HL-60 (cell line): ENCODE measurements at regions not wholly inside any gene's neighbourhood (a gene's known extent, or its start where the extent isn't known, plus 50 kb on each side); places are given as distances from the start of the nearest gene placed in this dataset.

Experiments used
- DNase-seq, 2 experiments: peaks; one replicate each; pipeline ENCODE4 v3.0.0-alpha.2; 2010 to 2020; ENCODE audit warnings: low read depth in 1 of 2, low spot score in 1 of 2
- H3K27ac ChIP-seq: fragments of 250-450 bp; sonication (Bioruptor Pico); replicated peaks from 2 replicates; pipeline ENCODE4 v1.5.1; 2020; ENCODE audit warnings: mild to moderate bottlenecking, moderate library complexity
- H3K27me3 ChIP-seq: fragments of 250-450 bp; sonication (Bioruptor Pico); 2 replicates; pipeline ENCODE4 v1.5.1; 2021; ENCODE audit warnings: mild to moderate bottlenecking, moderate library complexity; ENCODE audit not compliant: insufficient read depth, poor library complexity, severe bottlenecking
- H3K4me3 ChIP-seq: replicated peaks from 2 replicates; pipeline ENCODE4 v1.5.1; 2011; ENCODE audit warnings: mild to moderate bottlenecking, control low read depth, low read length; ENCODE audit not compliant: insufficient read depth
- GABPA ChIP-seq: IDR thresholded peaks from 2 replicates; pipeline ENCODE4 v1.6.1; 2012; ENCODE audit warnings: low read depth
- POLR2AphosphoS5 ChIP-seq: IDR thresholded peaks from 2 replicates; pipeline ENCODE4 v1.6.1; 2012; ENCODE audit warnings: low read depth
- SPI1 ChIP-seq: IDR thresholded peaks from 2 replicates; pipeline ENCODE4 v1.6.1; 2012; ENCODE audit warnings: low read depth, mild to moderate bottlenecking, borderline replicate concordance
- TF ChIP-seq, protein P1 (sequence below): IDR thresholded peaks from 2 replicates; pipeline ENCODE4 v1.6.1; 2012; ENCODE audit warnings: low read depth; ENCODE audit not compliant: insufficient replicate concordance
- TF ChIP-seq, protein P2 (sequence below): IDR thresholded peaks from one replicate; pipeline ENCODE4 v1.5.1; 2011; ENCODE audit warnings: low read length, control low read depth, inconsistent platforms; ENCODE audit not compliant: insufficient read depth

DNA sequence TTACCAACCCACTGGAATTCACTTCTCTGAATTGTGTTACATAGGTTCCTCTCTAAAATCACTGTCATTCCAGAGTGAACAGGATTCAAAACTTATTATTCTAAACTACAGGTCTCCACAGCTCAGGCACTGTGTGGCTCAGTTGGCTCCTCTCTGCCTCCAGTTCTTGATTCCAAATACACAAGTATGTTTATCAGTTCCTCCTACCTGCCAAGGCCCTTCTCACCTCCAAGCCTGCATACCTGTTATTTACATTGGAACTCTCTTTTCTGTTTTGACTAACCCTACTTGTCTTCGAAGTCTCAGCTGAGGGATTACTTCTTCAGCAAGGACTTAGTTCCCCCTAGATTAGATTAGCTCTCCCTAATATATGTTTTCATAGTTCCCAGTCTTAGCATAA lies 397.6 kb upstream of the TMTC1 start:
- DNase-seq, result no peak
- TF ChIP-seq, protein P1, sequence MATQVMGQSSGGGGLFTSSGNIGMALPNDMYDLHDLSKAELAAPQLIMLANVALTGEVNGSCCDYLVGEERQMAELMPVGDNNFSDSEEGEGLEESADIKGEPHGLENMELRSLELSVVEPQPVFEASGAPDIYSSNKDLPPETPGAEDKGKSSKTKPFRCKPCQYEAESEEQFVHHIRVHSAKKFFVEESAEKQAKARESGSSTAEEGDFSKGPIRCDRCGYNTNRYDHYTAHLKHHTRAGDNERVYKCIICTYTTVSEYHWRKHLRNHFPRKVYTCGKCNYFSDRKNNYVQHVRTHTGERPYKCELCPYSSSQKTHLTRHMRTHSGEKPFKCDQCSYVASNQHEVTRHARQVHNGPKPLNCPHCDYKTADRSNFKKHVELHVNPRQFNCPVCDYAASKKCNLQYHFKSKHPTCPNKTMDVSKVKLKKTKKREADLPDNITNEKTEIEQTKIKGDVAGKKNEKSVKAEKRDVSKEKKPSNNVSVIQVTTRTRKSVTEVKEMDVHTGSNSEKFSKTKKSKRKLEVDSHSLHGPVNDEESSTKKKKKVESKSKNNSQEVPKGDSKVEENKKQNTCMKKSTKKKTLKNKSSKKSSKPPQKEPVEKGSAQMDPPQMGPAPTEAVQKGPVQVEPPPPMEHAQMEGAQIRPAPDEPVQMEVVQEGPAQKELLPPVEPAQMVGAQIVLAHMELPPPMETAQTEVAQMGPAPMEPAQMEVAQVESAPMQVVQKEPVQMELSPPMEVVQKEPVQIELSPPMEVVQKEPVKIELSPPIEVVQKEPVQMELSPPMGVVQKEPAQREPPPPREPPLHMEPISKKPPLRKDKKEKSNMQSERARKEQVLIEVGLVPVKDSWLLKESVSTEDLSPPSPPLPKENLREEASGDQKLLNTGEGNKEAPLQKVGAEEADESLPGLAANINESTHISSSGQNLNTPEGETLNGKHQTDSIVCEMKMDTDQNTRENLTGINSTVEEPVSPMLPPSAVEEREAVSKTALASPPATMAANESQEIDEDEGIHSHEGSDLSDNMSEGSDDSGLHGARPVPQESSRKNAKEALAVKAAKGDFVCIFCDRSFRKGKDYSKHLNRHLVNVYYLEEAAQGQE, result no peak
- TF ChIP-seq, protein P2, sequence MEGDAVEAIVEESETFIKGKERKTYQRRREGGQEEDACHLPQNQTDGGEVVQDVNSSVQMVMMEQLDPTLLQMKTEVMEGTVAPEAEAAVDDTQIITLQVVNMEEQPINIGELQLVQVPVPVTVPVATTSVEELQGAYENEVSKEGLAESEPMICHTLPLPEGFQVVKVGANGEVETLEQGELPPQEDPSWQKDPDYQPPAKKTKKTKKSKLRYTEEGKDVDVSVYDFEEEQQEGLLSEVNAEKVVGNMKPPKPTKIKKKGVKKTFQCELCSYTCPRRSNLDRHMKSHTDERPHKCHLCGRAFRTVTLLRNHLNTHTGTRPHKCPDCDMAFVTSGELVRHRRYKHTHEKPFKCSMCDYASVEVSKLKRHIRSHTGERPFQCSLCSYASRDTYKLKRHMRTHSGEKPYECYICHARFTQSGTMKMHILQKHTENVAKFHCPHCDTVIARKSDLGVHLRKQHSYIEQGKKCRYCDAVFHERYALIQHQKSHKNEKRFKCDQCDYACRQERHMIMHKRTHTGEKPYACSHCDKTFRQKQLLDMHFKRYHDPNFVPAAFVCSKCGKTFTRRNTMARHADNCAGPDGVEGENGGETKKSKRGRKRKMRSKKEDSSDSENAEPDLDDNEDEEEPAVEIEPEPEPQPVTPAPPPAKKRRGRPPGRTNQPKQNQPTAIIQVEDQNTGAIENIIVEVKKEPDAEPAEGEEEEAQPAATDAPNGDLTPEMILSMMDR, result no peak
- TF ChIP-seq GABPA (no peak), POLR2AphosphoS5 (no peak), SPI1 (no peak)
- Histone ChIP-seq H3K27ac (no peak overlapping the region), H3K4me3 (no peak overlapping the region), H3K27me3 (no peaks in the 10 kb centered on the region)

DNA sequence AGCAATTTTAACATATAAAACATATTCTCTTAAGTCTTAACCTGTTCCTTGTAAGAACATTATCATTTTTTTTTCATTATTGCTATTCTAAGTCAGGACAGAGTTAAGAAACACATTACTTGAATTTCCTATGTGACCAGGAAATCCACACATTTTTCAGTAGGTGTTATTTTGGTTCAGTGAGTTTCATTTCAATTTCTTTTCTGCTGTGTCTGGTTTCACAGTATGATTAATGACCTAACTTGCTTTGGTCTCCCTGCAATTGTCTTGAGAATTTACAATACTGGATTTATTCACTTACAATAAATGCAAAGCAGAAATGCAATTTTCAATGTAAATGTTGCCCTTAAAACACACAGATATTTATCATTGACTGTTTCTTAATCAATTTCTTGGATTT lies 396.9 kb upstream of the TMTC1 start:
- no peak overlapping the region for H3K27ac ChIP-seq
- no peak for DNase-seq
- H3K4me3 ChIP-seq, result no peak overlapping the region
- TF ChIP-seq POLR2AphosphoS5, result no peak
- TF ChIP-seq SPI1, result no peak
- TF ChIP-seq, protein P2, result no peak
- TF ChIP-seq, protein P1, result no peak
- TF ChIP-seq GABPA, result no peak
- H3K27me3 ChIP-seq, result no peaks in the 10 kb centered on the region

DNA sequence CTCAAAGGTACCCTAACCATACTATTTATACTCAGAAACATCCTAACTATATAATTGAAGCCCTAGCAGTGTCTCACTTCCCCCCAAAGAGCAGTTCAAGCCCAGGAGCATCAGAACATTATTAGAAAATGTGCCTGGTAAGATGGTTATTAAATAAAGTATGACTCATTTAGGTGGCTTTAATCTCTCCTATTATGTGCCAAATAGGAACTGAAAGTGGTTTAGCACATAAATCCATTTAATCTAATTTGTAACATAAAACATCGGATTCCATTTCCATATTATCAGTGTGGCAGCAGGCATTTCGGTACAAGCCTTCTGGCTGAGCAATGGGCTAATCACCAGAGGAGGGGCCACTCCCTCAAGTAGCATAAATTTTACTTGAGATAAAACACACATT lies 395.2 kb upstream of the TMTC1 start:
- H3K27ac ChIP-seq, result no peak overlapping the region
- TF ChIP-seq POLR2AphosphoS5 (no peak), GABPA (no peak), SPI1 (no peak)
- TF ChIP-seq, protein P2, result no peak
- TF ChIP-seq, protein P1, result no peak
- no peaks in the 10 kb centered on the region for H3K27me3 ChIP-seq
- DNase-seq, result no peak
- H3K4me3 ChIP-seq, result no peak overlapping the region
